GM12878 (cell line): ENCODE measurements at regions not wholly inside any gene's neighbourhood (a gene's known extent, or its start where the extent isn't known, plus 50 kb on each side); places are given as distances from the start of the nearest gene placed in this dataset.

Experiments used
- ATAC-seq: fragments of 200-7000 bp; cut with Tn5 transposase; 3 replicates; pipeline ENCODE4 v1.9.1; 2020; ENCODE audit warnings: mild to moderate bottlenecking, moderate library complexity
- BruUV-seq: library from RNA; stranded (reverse); fragments of 400-500 nt; replicated peaks from 2 replicates; lab custom pipeline; 2021; lab: Mats Ljungman, UMichigan
- CTCF ChIA-PET: fragments of 300-600 bp; sonication (Branson Sonifier 250); formaldehyde crosslinking; extraction: SDS; loops from one replicate; lab custom pipeline; 2021; ENCODE audit warnings: inconsistent platforms; lab: Yijun Ruan, JAX
- POLR2A ChIA-PET: fragments of 350-600 bp; formaldehyde crosslinking; extraction: SDS; loops from one replicate; lab custom pipeline; 2021; ENCODE audit warnings: inconsistent platforms; lab: Charles Lee
- RAD21 ChIA-PET: fragments of 300-600 bp; sonication (Branson Sonifier 250); formaldehyde crosslinking; loops from one replicate; lab custom pipeline; 2023; ENCODE audit warnings: antibody characterized with exemption; ENCODE audit not compliant: unreplicated experiment; lab: Charles Lee
- SMC1A ChIA-PET: fragments of 300-600 bp; sonication (Branson Sonifier 250); formaldehyde crosslinking; loops from one replicate; lab custom pipeline; 2023; ENCODE audit not compliant: unreplicated experiment, uncharacterized antibody; lab: Charles Lee
- DNase-seq: peaks from one replicate; pipeline ENCODE4 v3.0.0-alpha.2; 2011; ENCODE audit warnings: low read depth, low spot score
- FAIRE-seq: peaks from 3 replicates; lab custom pipeline; 2011; peaks lifted over from hg19 to GRCh38; lab: Jason Lieb, UNC
- H2AFZ ChIP-seq: 2 replicates; pipeline ENCODE4 v1.6.0; 2011; ENCODE audit warnings: low read depth, low read length, control low read depth; ENCODE audit not compliant: control insufficient read depth
- H3K27ac ChIP-seq: 2 replicates; pipeline ENCODE4 v1.5.1; 2011; ENCODE audit warnings: control low read depth; ENCODE audit not compliant: control insufficient read depth, insufficient read depth
- H3K27me3 ChIP-seq, 2 experiments: replicated peaks in 1 of 2; 2 replicates each; pipeline versions ENCODE4 v1.6.0 to v1.6.1; 2011; ENCODE audit warnings: low read length in 1 of 2; ENCODE audit not compliant: control insufficient read depth in 2 of 2, insufficient read depth in 2 of 2
- H3K36me3 ChIP-seq, 2 experiments: 2 replicates each; pipeline ENCODE4 v1.5.1; 2011; ENCODE audit warnings: low read length in 1 of 2; ENCODE audit not compliant: control insufficient read depth in 2 of 2, insufficient read depth in 2 of 2
- H3K4me1 ChIP-seq: 2 replicates; pipeline ENCODE4 v1.6.1; 2011; ENCODE audit warnings: mild to moderate bottlenecking, low read length, moderate library complexity, mixed read lengths; ENCODE audit not compliant: control insufficient read depth, insufficient read depth
- H3K4me2 ChIP-seq: 2 replicates; pipeline ENCODE4 v1.6.0; 2011; ENCODE audit warnings: control low read depth; ENCODE audit not compliant: control insufficient read depth, insufficient read depth
- H3K4me3 ChIP-seq: fragments of 200-600 bp; sonication (generic); 2 replicates; pipeline ENCODE4 v1.5.1; 2016
- H3K79me2 ChIP-seq: 2 replicates; pipeline ENCODE4 v1.6.0; 2011; ENCODE audit warnings: low read length; ENCODE audit not compliant: control insufficient read depth, insufficient read depth
- H3K9ac ChIP-seq: 2 replicates; pipeline ENCODE4 v1.8.0; 2011; ENCODE audit warnings: low read length, control low read depth, mixed read lengths; ENCODE audit not compliant: control insufficient read depth, insufficient read depth
- H3K9me3 ChIP-seq: replicated peaks from 3 replicates; pipeline ENCODE4 v1.5.1; 2011; ENCODE audit warnings: mild to moderate bottlenecking, low read length; ENCODE audit not compliant: control insufficient read depth, insufficient read depth
- H4K20me1 ChIP-seq: 2 replicates; pipeline ENCODE4 v1.6.0; 2011; ENCODE audit not compliant: control insufficient read depth, insufficient read depth
- ASH2L ChIP-seq: fragments of 300-600, 200-600 bp; sonication (generic); IDR thresholded peaks from 2 replicates; pipeline ENCODE4 v1.6.1; 2017; ENCODE audit warnings: low read depth, mild to moderate bottlenecking, borderline replicate concordance
- CEBPB ChIP-seq, 2 experiments: fragments of 150-350 bp in 1 of 2; IDR thresholded peaks; 2 replicates each; pipeline ENCODE4 v1.6.1; 2012 to 2014; ENCODE audit warnings: low read depth in 2 of 2, low read length in 2 of 2, borderline replicate concordance in 1 of 2, inconsistent platforms in 1 of 2
- CHD1 ChIP-seq: IDR thresholded peaks from 2 replicates; pipeline ENCODE4 v1.6.1; 2012; ENCODE audit warnings: low read depth, low read length, improper control_type of control experiment
- EGR1 ChIP-seq, 2 experiments: IDR thresholded peaks; 1 replicate in 1 of 2; 2 replicates in 1 of 2; pipeline ENCODE4 v1.6.1; 2011 to 2012; ENCODE audit warnings: low read depth in 2 of 2, low read length in 2 of 2, borderline replicate concordance in 1 of 2, mild to moderate bottlenecking in 1 of 2, moderate library complexity in 1 of 2
- GATAD2B ChIP-seq: fragments of 450-650 bp; conservative IDR thresholded peaks from 2 replicates; pipeline ENCODE4 v1.6.1; 2017; ENCODE audit warnings: low read depth, mild to moderate bottlenecking, moderate library complexity
- NFIC ChIP-seq: IDR thresholded peaks from 2 replicates; pipeline ENCODE4 v1.6.1; 2012; ENCODE audit warnings: low read depth, mild to moderate bottlenecking, inconsistent platforms, low read length, moderate library complexity
- RAD51 ChIP-seq: fragments of 450-650 bp; IDR thresholded peaks from 2 replicates; pipeline ENCODE4 v1.6.1; 2016; ENCODE audit warnings: moderate library complexity, mild to moderate bottlenecking, inconsistent platforms
- RB1 ChIP-seq: fragments of 450-650 bp; formaldehyde crosslinking; IDR thresholded peaks from 2 replicates; pipeline ENCODE4 v1.6.1; 2017; ENCODE audit warnings: mild to moderate bottlenecking, borderline replicate concordance
- WGBS: methylation state at CpG from one replicate; pipeline ENCODE4 v1.1.6; 2016; ENCODE audit warnings: low lambda C conversion rate; ENCODE audit not compliant: insufficient replicate concordance, insufficient coverage; ENCODE audit errors: missing lambda C conversion rate; 5-methylcytosine and 5-hydroxymethylcytosine counted together
- in situ Hi-C: fragments of 300-500 bp; cut with MboI; formaldehyde crosslinking; loops from 9 replicates; pipeline ENCODE4 v1.14.3; 2018; ENCODE audit warnings: mixed read lengths
- intact Hi-C: fragments of 100-400 bp; cut with micrococcal nuclease; formaldehyde crosslinking; loops from one replicate; pipeline ENCODE4 v1.14.2; 2022; ENCODE audit not compliant: unreplicated experiment
- TF ChIP-seq, protein P1 (sequence below): fragments of 450-650 bp; IDR thresholded peaks from 2 replicates; pipeline ENCODE4 v1.6.1; 2017; ENCODE audit warnings: mild to moderate bottlenecking
- TF ChIP-seq, protein P2 (sequence below): fragments of 450-650 bp; IDR thresholded peaks from 2 replicates; pipeline ENCODE4 v1.6.1; 2017; ENCODE audit warnings: mild to moderate bottlenecking, moderate library complexity
- TF ChIP-seq, protein P3 (sequence below): IDR thresholded peaks from 2 replicates; pipeline ENCODE4 v1.6.1; 2011; ENCODE audit warnings: borderline replicate concordance, low read depth, mild to moderate bottlenecking, moderate library complexity, mixed read lengths, low read length; ENCODE audit not compliant: insufficient read depth; ENCODE audit errors: extremely low read length
- TF ChIP-seq, protein P4 (sequence below): IDR thresholded peaks from 2 replicates; pipeline ENCODE4 v1.6.1; 2012; ENCODE audit warnings: low read depth, low read length, improper control_type of control experiment

DNA sequence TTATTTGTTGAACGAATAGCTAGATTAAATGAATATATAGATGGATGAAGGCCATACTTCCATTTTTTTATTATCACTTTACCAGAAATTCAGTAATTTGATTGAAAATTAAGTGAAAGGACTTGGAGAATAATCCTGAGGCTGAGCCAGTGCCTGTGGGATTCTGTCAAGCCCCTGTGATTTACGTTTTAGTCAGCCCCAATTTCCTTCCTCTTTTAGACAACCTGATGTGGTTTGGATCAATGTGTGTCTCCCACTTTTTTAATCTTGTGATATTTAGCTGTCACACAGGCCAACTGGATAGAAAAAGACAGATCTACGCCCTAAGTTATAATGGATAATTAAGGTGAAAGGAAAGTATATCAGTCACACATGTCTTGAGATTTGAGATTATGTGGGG is 188.8 kb downstream of the EDN1 start (continued):
- TF ChIP-seq, protein P1, sequence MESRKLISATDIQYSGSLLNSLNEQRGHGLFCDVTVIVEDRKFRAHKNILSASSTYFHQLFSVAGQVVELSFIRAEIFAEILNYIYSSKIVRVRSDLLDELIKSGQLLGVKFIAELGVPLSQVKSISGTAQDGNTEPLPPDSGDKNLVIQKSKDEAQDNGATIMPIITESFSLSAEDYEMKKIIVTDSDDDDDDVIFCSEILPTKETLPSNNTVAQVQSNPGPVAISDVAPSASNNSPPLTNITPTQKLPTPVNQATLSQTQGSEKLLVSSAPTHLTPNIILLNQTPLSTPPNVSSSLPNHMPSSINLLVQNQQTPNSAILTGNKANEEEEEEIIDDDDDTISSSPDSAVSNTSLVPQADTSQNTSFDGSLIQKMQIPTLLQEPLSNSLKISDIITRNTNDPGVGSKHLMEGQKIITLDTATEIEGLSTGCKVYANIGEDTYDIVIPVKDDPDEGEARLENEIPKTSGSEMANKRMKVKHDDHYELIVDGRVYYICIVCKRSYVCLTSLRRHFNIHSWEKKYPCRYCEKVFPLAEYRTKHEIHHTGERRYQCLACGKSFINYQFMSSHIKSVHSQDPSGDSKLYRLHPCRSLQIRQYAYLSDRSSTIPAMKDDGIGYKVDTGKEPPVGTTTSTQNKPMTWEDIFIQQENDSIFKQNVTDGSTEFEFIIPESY, result no peak
- no peak for TF ChIP-seq EGR1 (IDR thresholded peaks at IDR 0.05; ENCODE audit: borderline replicate concordance in 1 of 2, low read depth in 2 of 2, low read length in 2 of 2)
- no peak for TF ChIP-seq RAD51
- TF ChIP-seq RB1, result no peak
- no peak for TF ChIP-seq ASH2L

DNA sequence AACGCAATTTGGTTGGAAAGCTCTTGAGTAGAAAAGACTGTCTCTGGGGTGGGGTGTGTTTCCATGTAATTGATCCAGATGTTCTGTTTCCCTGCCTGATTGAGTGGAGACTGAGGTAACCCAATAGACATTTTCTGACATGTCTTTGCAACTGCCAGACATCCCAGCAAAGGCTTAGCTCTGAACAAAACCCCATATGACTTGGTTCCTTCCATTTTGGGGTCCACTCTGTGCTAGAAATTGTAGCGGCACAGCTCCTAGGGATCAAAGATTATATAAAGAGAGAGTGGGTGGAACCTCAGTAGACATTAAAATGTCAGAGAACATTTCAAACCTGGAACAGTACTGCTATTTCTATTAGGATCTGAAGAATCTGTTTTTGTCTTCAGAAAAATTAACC is 189.3 kb downstream of the EDN1 start:
- no peak for DNase-seq
- RAD21 ChIA-PET, result interaction anchor here (1.1 kb wide), 1 partner anchor 120 kb away, joined by 3 read pairs; no protein-coding TSS in a partner anchor
- Histone ChIP-seq H3K4me2 (no peak overlapping the region), H3K36me3 (no peaks in the 10 kb centered on the region), H2AFZ (no peak overlapping the region), H3K79me2 (no peaks in the 10 kb centered on the region), H3K9me3 (no peaks in the 10 kb centered on the region; the same call in 2 of the 3 replicates), H3K4me3 (no peak overlapping the region), H3K27ac (no peak overlapping the region), H3K9ac (no peak overlapping the region), H4K20me1 (no peaks in the 10 kb centered on the region), H3K27me3 (no peaks in the 10 kb centered on the region), H3K4me1 (peaks cover 7% of the 10 kb centered on the region; the same call in 1 of the 2 replicates)
- WGBS, result 100% methylated on average over 2 of the region's 2 CpGs
- CTCF ChIA-PET, result interaction anchor here (0.9 to 1.3 kb wide), 2 partner anchors 11 to 59 kb away, joined by 3 to 4 read pairs; no protein-coding TSS in a partner anchor
- ATAC-seq, result no peak
- no TSS peak for BruUV-seq
- intact Hi-C loops, result no loop called here
- in situ Hi-C loops, result no loop called here
- no peak for FAIRE-seq
- SMC1A ChIA-PET, result interaction anchor here (0.9 to 1.5 kb wide), 8 partner anchors 9 to 189 kb away, joined by 3 to 6 read pairs (median 4); partner anchors contain the start of gene EDN1
- POLR2A ChIA-PET, result no interaction called here
- TF ChIP-seq, protein P2, sequence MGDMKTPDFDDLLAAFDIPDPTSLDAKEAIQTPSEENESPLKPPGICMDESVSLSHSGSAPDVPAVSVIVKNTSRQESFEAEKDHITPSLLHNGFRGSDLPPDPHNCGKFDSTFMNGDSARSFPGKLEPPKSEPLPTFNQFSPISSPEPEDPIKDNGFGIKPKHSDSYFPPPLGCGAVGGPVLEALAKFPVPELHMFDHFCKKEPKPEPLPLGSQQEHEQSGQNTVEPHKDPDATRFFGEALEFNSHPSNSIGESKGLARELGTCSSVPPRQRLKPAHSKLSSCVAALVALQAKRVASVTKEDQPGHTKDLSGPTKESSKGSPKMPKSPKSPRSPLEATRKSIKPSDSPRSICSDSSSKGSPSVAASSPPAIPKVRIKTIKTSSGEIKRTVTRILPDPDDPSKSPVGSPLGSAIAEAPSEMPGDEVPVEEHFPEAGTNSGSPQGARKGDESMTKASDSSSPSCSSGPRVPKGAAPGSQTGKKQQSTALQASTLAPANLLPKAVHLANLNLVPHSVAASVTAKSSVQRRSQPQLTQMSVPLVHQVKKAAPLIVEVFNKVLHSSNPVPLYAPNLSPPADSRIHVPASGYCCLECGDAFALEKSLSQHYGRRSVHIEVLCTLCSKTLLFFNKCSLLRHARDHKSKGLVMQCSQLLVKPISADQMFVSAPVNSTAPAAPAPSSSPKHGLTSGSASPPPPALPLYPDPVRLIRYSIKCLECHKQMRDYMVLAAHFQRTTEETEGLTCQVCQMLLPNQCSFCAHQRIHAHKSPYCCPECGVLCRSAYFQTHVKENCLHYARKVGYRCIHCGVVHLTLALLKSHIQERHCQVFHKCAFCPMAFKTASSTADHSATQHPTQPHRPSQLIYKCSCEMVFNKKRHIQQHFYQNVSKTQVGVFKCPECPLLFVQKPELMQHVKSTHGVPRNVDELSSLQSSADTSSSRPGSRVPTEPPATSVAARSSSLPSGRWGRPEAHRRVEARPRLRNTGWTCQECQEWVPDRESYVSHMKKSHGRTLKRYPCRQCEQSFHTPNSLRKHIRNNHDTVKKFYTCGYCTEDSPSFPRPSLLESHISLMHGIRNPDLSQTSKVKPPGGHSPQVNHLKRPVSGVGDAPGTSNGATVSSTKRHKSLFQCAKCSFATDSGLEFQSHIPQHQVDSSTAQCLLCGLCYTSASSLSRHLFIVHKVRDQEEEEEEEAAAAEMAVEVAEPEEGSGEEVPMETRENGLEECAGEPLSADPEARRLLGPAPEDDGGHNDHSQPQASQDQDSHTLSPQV, result no peak
- TF ChIP-seq, protein P3, sequence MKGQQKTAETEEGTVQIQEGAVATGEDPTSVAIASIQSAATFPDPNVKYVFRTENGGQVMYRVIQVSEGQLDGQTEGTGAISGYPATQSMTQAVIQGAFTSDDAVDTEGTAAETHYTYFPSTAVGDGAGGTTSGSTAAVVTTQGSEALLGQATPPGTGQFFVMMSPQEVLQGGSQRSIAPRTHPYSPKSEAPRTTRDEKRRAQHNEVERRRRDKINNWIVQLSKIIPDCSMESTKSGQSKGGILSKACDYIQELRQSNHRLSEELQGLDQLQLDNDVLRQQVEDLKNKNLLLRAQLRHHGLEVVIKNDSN, result no peak
- no peak for TF ChIP-seq CHD1
- no peak for TF ChIP-seq GATAD2B
- TF ChIP-seq, protein P4, sequence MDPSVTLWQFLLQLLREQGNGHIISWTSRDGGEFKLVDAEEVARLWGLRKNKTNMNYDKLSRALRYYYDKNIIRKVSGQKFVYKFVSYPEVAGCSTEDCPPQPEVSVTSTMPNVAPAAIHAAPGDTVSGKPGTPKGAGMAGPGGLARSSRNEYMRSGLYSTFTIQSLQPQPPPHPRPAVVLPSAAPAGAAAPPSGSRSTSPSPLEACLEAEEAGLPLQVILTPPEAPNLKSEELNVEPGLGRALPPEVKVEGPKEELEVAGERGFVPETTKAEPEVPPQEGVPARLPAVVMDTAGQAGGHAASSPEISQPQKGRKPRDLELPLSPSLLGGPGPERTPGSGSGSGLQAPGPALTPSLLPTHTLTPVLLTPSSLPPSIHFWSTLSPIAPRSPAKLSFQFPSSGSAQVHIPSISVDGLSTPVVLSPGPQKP, result no peak
- TF ChIP-seq NFIC, result no peak
- TF ChIP-seq CEBPB (IDR thresholded peaks at IDR 0.05; ENCODE audit: borderline replicate concordance in 1 of 2, low read depth in 2 of 2, low read length in 2 of 2), result no peak
